Right lobe of liver (tissue), 4 donors: ENCODE measurements at regions not wholly inside any gene's neighbourhood (a gene's known extent, or its start where the extent isn't known, plus 50 kb on each side); places are given as distances from the start of the nearest gene placed in this dataset.

Source experiments
- POLR2A ChIP-seq: fragments of 450-650 bp; IDR thresholded peaks from one replicate; pipeline ENCODE4 v1.6.1; 2017; ENCODE audit warnings: antibody characterized with exemption, mild to moderate bottlenecking
- TF ChIP-seq, protein P1 (sequence below), 4 donors: fragments of 200-600 bp in 3 of 4; fragments of 450-650 bp in 1 of 4; IDR thresholded peaks; one replicate each; pipeline versions ENCODE4 v1.5.1 to v1.8.0; 2016 to 2022; ENCODE audit warnings: antibody characterized with exemption in 4 of 4, mild to moderate bottlenecking in 2 of 4
- donor health status: DM: no; HTN: no; CAD: no.
- donor health status: DM: no; HTN: no; CAD: no.
- donor health status: DM: no; HTN: yes; CAD: no.

DNA sequence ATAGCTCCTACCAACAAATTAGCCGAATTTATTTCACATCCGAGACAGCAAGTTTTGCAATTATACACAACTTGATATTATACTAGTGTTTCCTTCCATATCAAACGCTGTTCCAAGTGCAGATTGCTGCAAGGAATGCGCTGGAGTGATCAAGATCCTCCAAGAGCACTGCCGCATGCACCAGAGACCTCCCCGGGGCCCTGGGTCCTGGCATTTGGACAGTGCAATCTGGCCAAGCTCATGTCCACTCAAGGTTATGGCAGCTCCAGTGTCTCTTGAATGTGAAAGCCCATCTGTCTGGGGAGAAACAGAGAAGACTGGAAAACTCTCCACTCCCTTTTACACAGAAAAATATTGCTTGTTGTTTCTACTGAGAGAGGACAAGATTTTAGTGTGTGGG lies 111.9 kb downstream of the HSPH1 start:
- TF ChIP-seq, protein P1, sequence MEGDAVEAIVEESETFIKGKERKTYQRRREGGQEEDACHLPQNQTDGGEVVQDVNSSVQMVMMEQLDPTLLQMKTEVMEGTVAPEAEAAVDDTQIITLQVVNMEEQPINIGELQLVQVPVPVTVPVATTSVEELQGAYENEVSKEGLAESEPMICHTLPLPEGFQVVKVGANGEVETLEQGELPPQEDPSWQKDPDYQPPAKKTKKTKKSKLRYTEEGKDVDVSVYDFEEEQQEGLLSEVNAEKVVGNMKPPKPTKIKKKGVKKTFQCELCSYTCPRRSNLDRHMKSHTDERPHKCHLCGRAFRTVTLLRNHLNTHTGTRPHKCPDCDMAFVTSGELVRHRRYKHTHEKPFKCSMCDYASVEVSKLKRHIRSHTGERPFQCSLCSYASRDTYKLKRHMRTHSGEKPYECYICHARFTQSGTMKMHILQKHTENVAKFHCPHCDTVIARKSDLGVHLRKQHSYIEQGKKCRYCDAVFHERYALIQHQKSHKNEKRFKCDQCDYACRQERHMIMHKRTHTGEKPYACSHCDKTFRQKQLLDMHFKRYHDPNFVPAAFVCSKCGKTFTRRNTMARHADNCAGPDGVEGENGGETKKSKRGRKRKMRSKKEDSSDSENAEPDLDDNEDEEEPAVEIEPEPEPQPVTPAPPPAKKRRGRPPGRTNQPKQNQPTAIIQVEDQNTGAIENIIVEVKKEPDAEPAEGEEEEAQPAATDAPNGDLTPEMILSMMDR (IDR thresholded peaks at IDR 0.05) = no peak
- no peak for TF ChIP-seq POLR2A
